GM13976 (cell line): ENCODE measurements at regions not wholly inside any gene's neighbourhood (a gene's known extent, or its start where the extent isn't known, plus 50 kb on each side); places are given as distances from the start of the nearest gene placed in this dataset.

Experiments
- DNase-seq: peaks from one replicate; pipeline ENCODE4 v3.0.0; 2012; ENCODE audit warnings: low spot score
- CTCF ChIP-seq: IDR thresholded peaks from 2 replicates; pipeline ENCODE4 v1.5.1; 2012; ENCODE audit warnings: borderline replicate concordance, mild to moderate bottlenecking; ENCODE audit not compliant: insufficient read depth; ENCODE audit errors: extremely low read depth, missing control alignments, control extremely low read depth
- in situ Hi-C: fragments of 300-500 bp; cut with MboI; formaldehyde crosslinking; loops from one replicate; pipeline ENCODE4 v1.12.0; 2022; ENCODE audit warnings: low sequenced_read_pairs, mixed read lengths, inconsistent platforms; ENCODE audit not compliant: unreplicated experiment

DNA sequence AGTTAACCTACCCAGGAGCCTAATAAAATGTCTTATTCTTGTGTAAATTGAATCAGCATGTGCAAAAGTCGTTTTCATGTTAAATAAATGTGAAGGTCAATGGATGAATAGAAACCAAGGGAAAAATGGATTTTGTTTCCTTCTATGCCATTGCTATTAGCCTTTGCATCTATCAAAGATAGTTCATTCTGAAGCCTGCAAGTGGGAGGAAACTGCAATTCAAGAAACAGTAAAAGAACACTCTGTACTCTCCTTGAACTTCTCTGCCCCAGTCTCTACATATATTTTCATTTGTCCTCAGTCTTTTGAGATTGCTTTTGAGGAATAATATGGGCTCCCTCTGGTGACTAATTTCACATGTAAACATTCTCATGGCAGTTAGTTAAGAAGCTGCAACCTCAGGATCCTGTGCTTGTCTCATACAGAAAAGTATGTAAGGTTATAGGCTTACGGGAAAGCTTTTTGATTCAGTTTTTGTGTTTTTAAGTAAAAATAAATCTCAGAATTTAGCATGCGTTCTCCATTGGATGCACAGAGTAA is 1590.0 kb upstream of the LRRTM1 start:
- in situ Hi-C loops = no loop called here
- DNase-seq = no peak
- no peak for TF ChIP-seq CTCF

GRCh38 chr2:81876624-81877023 is 1572.1 kb upstream of the LRRTM1 start:
- TF ChIP-seq CTCF = no peak
- in situ Hi-C loops = no loop called here
- DNase-seq = no peak

DNA sequence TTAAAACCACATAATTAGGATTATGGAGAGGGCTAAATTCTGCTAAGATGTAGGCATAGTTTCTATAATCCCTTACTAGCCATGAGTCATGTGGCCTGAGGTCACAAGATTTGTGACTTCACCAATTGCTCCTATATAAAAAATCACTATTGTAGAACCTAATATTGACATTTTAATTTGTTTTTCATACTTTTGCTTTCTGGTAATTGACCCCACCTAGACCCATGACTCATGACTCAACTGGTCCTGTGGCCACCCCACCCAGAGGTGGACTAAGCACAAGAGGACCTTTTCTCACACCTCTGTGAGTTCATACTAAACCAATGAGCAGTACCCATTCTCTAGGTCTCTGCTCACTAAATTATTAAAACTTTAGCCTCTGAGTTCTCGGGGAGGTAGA is 1567.5 kb upstream of the LRRTM1 start:
- TF ChIP-seq CTCF = no peak
- in situ Hi-C loops = no loop called here
- DNase-seq = no peak

- in situ Hi-C loops = no loop called here
- DNase-seq = no peak
- TF ChIP-seq CTCF = no peak
Observed at GRCh38 chr2:81870119-81870518, 1565.6 kb upstream of the LRRTM1 start.

DNA sequence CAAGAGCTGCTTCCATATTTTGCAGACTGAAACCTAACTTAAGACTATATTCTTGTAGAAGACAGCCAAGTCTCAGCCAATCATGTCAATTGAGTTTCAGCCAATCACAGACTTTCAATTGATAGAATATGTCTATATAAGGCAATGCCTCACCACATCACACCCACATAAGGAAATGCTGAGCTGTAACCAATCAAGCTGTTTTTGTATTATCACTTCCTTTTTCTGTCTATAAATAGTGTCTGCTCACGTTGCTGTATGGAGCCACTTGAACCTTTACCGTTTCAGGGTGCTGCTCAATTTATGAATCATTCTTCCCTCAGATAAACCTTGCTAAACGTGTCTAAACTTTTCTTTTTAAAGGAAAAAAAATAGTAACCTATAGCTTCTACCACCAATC is 1554.4 kb upstream of the LRRTM1 start:
- no peak for DNase-seq
- no peak for TF ChIP-seq CTCF
- in situ Hi-C loops = no loop called here

GRCh38 chr2:81853341-81853740 is 1548.8 kb upstream of the LRRTM1 start:
- no peak for TF ChIP-seq CTCF
- no peak for DNase-seq
- in situ Hi-C loops = no loop called here

DNA sequence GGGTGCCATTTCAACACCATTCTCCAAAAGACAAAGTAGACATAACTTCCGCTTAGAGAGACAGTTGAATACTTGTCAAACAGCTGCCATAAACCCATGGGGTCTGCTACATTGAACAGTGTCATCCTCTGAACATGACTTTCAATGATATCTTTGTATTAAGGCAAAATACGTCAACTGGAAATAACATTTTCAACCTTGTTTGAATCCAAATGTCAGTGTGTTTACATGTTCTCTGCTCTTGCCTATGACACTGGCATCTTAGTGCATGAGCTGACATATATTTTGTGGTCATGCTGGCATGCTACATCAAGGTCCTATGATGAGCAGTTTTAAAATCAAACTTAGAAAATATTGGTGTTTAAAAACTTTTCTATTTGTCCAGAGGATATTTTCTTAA is 1548.1 kb upstream of the LRRTM1 start:
- in situ Hi-C loops = no loop called here
- no peak for TF ChIP-seq CTCF
- no peak for DNase-seq
